DMS153 treated with DMSO at 0.1 percent for 48 hours (cell line): ENCODE measurements at regions not wholly inside any gene's neighbourhood (a gene's known extent, or its start where the extent isn't known, plus 50 kb on each side); places are given as distances from the start of the nearest gene placed in this dataset.

ENCODE experiments used
- DNase-seq: peaks from one replicate; lab custom pipeline; 2025; ENCODE audit not compliant: unreplicated experiment; lab: John Stamatoyannopoulos, UW

DNA sequence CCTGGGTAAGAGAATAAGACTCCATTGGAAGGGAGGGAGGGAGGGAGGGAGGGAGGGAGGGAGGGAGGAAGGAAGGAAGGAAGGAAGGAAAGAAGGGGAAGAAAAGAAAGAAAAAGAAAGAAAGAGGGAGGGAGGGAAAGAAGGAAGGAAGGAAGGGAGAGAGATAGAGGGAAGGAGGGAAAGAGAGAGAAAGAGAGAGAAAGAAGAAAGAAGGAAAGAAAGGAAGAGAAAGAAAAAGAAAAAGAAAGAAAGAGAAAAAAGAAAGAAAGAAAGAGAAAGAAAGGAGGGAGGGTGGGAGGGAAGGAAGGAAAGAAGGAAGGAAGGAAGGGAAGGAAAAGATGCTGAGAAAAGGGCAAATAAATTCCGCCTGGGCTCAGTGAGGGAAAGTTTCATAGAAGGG, 74.7 kb upstream of the IFNAR2 start:
- DNase-seq: no peak

DNA sequence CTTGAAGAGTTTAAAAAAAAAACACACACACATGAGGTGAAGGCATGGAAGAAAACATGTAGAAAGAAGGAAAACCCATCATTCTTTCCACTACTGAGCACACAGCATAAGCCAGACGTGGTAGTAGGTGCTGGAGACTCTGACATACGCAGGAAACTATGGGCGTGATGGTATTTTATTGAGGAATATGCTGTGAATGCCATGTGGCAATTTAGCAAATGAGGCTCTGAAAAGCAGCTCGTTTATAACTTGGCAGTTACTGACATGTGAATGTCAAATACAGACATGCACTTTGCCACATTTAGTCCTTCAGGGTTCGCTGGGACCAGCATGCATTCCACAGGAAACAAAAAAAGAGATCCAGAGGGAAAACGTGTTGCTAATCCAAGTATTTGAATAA, 74.3 kb upstream of the IFNAR2 start:
- DNase-seq: no peak

DNA sequence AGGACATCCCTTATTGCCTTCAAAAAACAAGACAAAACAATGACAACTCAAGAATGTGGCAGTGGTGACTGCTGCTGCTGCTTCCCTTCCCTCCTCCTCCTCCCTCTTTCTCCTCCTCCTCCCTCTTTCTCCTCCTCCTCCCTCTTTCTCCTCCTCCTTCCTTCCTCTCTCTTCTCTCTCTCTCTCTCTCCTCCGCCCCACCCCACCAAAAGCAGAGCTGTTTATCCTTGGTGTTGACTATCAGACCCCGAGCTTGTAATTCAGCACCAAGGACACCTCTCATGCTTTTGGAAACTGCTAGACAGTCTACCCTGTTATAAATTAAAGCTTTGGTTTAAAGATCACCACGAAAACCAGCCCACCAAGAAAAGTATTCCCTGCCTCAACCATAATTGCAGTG, 72.4 kb upstream of the IFNAR2 start:
- no peak for DNase-seq

DNA sequence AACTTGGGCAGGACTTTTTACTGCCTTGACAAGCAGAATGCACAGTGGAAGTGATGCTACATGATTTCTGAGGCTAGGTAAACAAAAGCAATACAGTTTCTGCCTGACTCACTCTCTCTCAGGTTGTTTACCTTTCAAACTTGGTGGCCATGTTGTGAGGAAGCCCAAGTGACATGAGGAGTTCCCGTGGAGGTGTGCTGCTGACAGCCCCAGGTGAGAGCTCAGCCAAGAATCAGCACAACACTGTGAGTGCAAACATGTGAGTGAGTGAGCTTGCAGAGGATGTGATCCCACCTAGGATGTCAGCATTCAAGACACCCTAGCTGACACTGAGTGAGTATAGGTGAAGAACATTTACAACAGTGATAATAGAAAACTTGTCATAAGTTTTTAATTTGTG, 71.1 kb upstream of the IFNAR2 start:
- DNase-seq: no peak

DNA sequence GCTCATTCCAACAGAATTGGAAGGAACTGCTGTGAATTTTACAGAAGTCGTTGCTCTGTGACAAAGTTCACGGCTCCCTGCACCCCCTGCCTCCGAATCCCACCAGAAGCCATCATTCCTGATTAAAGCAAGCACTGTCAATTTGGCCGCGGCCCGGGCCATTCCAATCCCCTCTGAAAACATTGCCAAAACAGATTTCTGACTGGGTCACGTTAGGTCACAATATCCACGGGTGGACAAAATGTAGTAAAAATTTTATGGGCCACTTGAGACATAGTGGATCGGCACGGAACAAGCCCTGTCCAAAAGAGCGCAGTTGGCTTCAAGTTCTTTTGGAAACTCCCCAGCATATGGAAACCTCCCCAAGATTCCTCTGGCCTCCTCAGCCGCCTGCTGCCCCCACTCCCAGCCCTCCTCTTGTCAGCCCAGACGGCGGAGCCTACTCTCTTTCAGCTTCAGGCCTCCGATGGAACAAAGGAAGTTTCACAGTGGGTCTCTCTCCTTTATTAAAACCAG, 67.2 kb upstream of the IFNAR2 start:
- no peak for DNase-seq

DNA sequence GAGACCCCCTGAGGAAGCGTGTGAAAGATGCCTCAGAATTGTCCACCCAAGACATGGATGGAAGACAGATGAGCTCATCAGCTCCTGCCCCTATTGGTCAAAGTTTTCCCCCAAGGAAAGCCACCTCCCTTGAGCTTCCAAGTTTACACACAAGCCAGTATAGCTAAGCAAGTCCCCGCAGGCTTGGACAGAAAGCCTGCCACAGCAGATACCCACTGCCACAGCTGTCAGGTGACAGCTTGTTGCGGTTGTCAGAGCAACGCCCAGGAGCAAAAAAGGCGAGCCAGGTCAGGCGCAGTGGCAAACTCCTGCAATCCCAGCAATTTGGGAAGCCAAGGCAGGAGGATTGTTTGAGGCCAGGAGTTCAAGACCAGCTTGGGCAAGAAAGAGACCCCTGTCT, 60.9 kb upstream of the IFNAR2 start:
- no peak for DNase-seq

DNA sequence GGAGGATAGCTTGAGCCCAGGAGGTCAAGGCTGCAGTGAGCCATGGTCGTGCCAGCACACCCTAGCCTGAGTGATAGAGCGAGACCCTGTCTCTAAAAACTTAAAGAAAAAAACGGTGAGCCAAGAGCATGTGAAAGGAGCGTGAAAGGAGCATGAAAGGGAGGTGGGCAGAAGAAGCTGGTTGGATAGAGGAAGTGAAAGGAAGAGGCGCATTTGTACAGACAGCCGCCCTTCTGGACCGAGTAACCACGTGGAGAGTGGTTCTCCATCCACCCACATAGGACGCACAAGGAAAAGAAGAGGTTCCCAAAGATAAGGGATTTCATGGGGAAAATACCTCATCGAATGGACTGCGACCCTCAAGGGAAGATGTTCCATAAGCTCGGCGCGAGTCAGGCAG, 60.4 kb upstream of the IFNAR2 start:
- no peak for DNase-seq

DNA sequence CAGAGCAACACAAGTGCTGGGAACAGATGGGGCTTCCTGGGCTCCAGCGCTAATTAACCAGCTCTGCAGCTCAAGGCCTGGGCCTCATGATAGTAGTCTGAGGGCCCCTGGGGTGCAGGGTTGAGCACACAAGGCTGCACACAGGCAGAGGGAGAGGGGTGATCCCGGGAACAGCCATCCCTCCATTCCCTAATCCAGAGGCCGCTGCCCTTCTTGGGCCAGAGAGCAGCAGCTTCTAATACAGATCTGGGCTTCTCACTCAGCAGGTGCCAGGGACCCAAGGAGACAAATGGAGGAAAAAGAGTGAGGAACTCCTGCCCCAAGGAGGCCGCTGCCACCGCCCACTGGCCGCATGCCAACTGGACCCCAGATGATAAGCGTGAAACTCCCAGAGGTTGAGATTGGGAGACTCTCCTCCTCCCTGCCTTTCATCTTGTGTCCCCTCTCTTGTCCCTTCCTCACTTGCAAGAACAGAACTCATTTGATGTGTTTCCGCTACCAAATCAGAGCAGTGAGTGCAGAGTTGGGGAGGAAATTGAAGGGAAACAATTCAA, 58.0 kb upstream of the IFNAR2 start:
- DNase-seq: no peak

DNA sequence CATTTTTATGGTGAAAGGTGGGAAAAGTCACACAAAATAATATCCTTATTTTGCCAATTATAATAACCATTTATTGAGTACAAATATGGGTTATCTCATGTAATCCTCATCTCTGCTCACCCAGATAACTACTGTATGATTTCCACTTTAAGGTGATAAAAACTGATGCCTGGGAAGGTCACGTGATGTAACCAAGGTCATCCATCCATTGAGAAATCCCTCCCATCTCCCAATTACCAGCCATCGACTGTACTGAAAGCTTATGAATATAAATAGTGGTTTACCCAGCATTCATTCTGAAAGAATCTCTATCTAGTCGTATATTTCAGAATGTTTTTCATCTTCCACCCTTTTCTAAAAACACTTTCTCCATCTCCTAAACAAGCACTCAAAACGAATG, 55.0 kb upstream of the IFNAR2 start:
- DNase-seq: no peak
